ENCODE measurements at regions not wholly inside any gene's neighbourhood (a gene's known extent, or its start where the extent isn't known, plus 50 kb on each side); places are given as distances from the start of the nearest gene placed in this dataset.

DNA sequence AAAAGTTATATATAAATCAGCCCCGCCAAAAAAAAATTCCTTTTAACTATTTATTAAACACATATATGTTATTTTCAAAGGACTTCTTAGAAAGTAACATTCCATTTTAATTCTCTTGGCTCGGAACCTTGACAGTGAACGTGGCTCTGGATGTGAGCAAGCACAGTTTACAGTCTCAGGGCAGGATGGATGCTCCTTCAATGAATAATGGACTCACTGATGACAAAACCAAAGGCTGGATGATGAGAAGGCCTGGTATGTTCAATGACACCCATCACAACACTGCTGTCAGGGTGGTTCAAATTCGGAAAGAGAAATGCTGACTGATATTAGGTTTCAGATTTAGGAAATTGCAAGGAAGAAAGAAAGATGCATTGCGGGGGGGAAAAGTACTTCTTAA is 148.8 kb downstream of the SIPA1L2 start:
- no peak for TF ChIP-seq EZH2 (optimal IDR thresholded peaks at IDR 0.05; ENCODE audit: low read depth, low read length)
- TF ChIP-seq, protein P1, sequence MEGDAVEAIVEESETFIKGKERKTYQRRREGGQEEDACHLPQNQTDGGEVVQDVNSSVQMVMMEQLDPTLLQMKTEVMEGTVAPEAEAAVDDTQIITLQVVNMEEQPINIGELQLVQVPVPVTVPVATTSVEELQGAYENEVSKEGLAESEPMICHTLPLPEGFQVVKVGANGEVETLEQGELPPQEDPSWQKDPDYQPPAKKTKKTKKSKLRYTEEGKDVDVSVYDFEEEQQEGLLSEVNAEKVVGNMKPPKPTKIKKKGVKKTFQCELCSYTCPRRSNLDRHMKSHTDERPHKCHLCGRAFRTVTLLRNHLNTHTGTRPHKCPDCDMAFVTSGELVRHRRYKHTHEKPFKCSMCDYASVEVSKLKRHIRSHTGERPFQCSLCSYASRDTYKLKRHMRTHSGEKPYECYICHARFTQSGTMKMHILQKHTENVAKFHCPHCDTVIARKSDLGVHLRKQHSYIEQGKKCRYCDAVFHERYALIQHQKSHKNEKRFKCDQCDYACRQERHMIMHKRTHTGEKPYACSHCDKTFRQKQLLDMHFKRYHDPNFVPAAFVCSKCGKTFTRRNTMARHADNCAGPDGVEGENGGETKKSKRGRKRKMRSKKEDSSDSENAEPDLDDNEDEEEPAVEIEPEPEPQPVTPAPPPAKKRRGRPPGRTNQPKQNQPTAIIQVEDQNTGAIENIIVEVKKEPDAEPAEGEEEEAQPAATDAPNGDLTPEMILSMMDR (IDR thresholded peaks at IDR 0.05; ENCODE audit: low read length) = no peak
